Nephron (organoid): ENCODE measurements at regions not wholly inside any gene's neighbourhood (a gene's known extent, or its start where the extent isn't known, plus 50 kb on each side); places are given as distances from the start of the nearest gene placed in this dataset.

Experiments used
- H3K27ac Mint-ChIP-seq, 3 experiments: 2 replicates each; pipeline ENCODE4 v1.8.0; 2020; ENCODE audit warnings: mixed read lengths in 3 of 3, mild to moderate bottlenecking in 2 of 3, moderate library complexity in 1 of 3
- H3K27me3 Mint-ChIP-seq: 2 replicates; pipeline ENCODE4 v1.8.0; 2021; ENCODE audit warnings: low read depth, mild to moderate bottlenecking, moderate library complexity, mixed read lengths
- H3K36me3 Mint-ChIP-seq: 2 replicates; pipeline ENCODE4 v1.8.0; 2020; ENCODE audit warnings: low read depth, mixed read lengths
- H3K4me1 Mint-ChIP-seq: 2 replicates; pipeline ENCODE4 v1.8.0; 2020; ENCODE audit warnings: mixed read lengths
- H3K4me3 Mint-ChIP-seq, 3 experiments: 2 replicates each; pipeline ENCODE4 v1.8.0; 2020; ENCODE audit warnings: mild to moderate bottlenecking in 3 of 3, mixed read lengths in 3 of 3, moderate library complexity in 2 of 3
- H3K9me3 Mint-ChIP-seq: 2 replicates; pipeline ENCODE4 v1.8.0; 2020; ENCODE audit warnings: mixed read lengths
- CTCF ChIP-seq, 3 experiments: fragments of 200-600 bp; sonication (generic); IDR thresholded peaks; one replicate each; pipeline ENCODE4 v1.5.0; 2021; ENCODE audit warnings: antibody characterized with exemption in 3 of 3; ENCODE audit not compliant: unreplicated experiment in 3 of 3

- no peaks in the 10 kb centered on the region for H3K36me3 Mint-ChIP-seq
- no peaks in the 10 kb centered on the region for H3K27me3 Mint-ChIP-seq
- H3K4me3 Mint-ChIP-seq: no peak overlapping the region
- peaks cover 9% of the 10 kb centered on the region for H3K4me1 Mint-ChIP-seq
- H3K27ac Mint-ChIP-seq: no peak overlapping the region
- no peak for TF ChIP-seq CTCF (IDR thresholded peaks at IDR 0.05; ENCODE audit: unreplicated experiment in 3 of 3)
- H3K9me3 Mint-ChIP-seq: no peaks in the 10 kb centered on the region
Observed at GRCh38 chr14:39861696-39862095, 429.5 kb upstream of the FBXO33 start.

- H3K4me3 Mint-ChIP-seq: no peak overlapping the region
- H3K4me1 Mint-ChIP-seq: peaks cover 9% of the 10 kb centered on the region
- no peak overlapping the region for H3K27ac Mint-ChIP-seq
- no peaks in the 10 kb centered on the region for H3K36me3 Mint-ChIP-seq
- no peaks in the 10 kb centered on the region for H3K27me3 Mint-ChIP-seq
- H3K9me3 Mint-ChIP-seq: no peaks in the 10 kb centered on the region
- no peak for TF ChIP-seq CTCF (IDR thresholded peaks at IDR 0.05; ENCODE audit: unreplicated experiment in 3 of 3)
Observed at GRCh38 chr14:39861229-39861600, 429.0 kb upstream of the FBXO33 start.

GRCh38 chr14:39860596-39861228, 428.5 kb upstream of the FBXO33 start:
- peaks cover 9% of the 10 kb centered on the region for H3K4me1 Mint-ChIP-seq

GRCh38 chr14:39859314-39859713, 427.1 kb upstream of the FBXO33 start:
- Mint-ChIP-seq H3K4me3 (no peak overlapping the region), H3K36me3 (no peaks in the 10 kb centered on the region)

More at GRCh38 chr14:39860596-39861228, 428.5 kb upstream of the FBXO33 start:
- Mint-ChIP-seq H3K27me3 (no peaks in the 10 kb centered on the region), H3K27ac (no peak overlapping the region), H3K9me3 (no peaks in the 10 kb centered on the region), H3K36me3 (no peaks in the 10 kb centered on the region), H3K4me3 (no peak overlapping the region)
- TF ChIP-seq CTCF (IDR thresholded peaks at IDR 0.05; ENCODE audit: unreplicated experiment in 3 of 3): no peak

GRCh38 chr14:39857376-39858055, 425.3 kb upstream of the FBXO33 start:
- Mint-ChIP-seq H3K27ac (no peak overlapping the region), H3K36me3 (no peaks in the 10 kb centered on the region), H3K4me3 (no peak overlapping the region), H3K4me1 (peaks cover 9% of the 10 kb centered on the region), H3K27me3 (no peaks in the 10 kb centered on the region), H3K9me3 (no peaks in the 10 kb centered on the region)
- TF ChIP-seq CTCF (IDR thresholded peaks at IDR 0.05; ENCODE audit: unreplicated experiment in 3 of 3): no peak

More at GRCh38 chr14:39859314-39859713, 427.1 kb upstream of the FBXO33 start:
- Mint-ChIP-seq H3K9me3 (no peaks in the 10 kb centered on the region), H3K4me1 (peaks cover 9% of the 10 kb centered on the region), H3K27ac (no peak overlapping the region), H3K27me3 (no peaks in the 10 kb centered on the region)
- no peak for TF ChIP-seq CTCF (IDR thresholded peaks at IDR 0.05; ENCODE audit: unreplicated experiment in 3 of 3)

- no peaks in the 10 kb centered on the region for H3K4me1 Mint-ChIP-seq
- H3K4me3 Mint-ChIP-seq: no peak overlapping the region
- no peak for TF ChIP-seq CTCF (IDR thresholded peaks at IDR 0.05; ENCODE audit: unreplicated experiment in 3 of 3)
- H3K27ac Mint-ChIP-seq: no peak overlapping the region
- no peaks in the 10 kb centered on the region for H3K27me3 Mint-ChIP-seq
- H3K36me3 Mint-ChIP-seq: no peaks in the 10 kb centered on the region
- no peaks in the 10 kb centered on the region for H3K9me3 Mint-ChIP-seq
Observed at GRCh38 chr14:39853441-39853840, 421.2 kb upstream of the FBXO33 start.
